Globus pallidus (tissue), 1 donor: ENCODE measurements at regions not wholly inside any gene's neighbourhood (a gene's known extent, or its start where the extent isn't known, plus 50 kb on each side); places are given as distances from the start of the nearest gene placed in this dataset.
"Not testable (repeated sequence)": the region's sequence is repeated elsewhere in the genome, so short reads cannot be mapped to it uniquely, and the experiment has no call there.

Experiments
- DNase-seq: peaks from one replicate; pipeline ENCODE4 v3.0.0-alpha.2; 2015; ENCODE audit warnings: low spot score

GRCh38 chr4:123600987-123601904 lies 204.7 kb downstream of the SPRY1 start:
- no peak for DNase-seq

DNA sequence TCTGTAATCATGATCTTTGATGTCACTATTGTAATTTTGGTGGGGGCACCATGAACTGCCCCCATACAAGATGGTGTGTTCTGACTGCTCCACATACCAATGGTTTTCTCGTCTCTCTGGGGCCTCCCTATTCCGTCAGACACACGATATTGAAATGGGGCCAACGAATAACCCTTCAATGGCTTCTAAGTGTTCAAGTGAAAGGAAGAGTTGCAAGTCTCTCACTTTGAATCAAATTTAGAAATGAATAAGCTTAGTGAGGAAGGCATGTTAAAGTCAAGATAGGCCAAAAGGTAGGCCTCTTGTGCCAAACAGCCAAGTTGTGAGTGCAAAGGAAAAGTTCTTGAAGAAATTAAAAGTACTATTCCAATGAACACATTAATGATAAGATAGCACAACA lies 205.4 kb downstream of the SPRY1 start:
- no peak for DNase-seq

DNA sequence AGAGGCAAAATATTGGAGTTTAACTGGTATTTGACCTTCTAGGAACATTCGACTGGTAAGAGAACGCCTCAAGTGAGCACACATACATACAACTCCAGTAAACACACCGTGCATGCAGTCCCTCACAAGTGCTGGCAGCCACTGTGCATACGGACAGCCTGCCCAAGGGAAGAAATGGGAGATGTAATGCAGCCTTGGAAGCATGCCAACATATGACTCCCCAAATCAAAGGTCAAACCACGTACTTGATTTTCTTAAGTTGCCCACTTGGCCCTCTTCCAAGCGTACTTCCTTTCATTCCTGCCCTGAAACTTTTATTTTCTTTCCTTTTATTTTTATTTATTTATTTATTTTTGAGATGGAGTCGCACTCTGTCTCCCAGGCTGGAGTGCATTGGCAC lies 206.6 kb downstream of the SPRY1 start:
- no peak for DNase-seq

- not testable (repeated sequence) for DNase-seq
These were observed 209.2 kb downstream of the SPRY1 start for GRCh38 chr4:123605797-123606196.

DNA sequence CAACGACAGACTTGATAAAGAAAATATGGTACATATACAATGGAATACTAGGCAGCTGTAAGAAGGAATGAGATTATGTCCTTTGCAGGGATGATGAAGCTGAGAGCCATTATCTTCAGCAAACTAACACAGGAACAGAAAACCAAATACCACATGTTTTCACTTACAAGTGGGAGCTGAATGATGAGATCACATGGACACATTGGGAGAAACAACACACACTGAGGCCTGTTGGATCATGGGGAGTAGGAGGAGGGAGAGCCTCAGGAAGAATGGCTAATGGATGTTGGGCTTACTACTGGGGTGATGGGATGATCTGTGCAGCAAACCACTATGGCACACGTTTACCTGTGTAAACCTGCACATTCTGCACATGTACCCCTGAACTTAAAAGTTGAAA lies 209.7 kb downstream of the SPRY1 start:
- DNase-seq = no peak

DNA sequence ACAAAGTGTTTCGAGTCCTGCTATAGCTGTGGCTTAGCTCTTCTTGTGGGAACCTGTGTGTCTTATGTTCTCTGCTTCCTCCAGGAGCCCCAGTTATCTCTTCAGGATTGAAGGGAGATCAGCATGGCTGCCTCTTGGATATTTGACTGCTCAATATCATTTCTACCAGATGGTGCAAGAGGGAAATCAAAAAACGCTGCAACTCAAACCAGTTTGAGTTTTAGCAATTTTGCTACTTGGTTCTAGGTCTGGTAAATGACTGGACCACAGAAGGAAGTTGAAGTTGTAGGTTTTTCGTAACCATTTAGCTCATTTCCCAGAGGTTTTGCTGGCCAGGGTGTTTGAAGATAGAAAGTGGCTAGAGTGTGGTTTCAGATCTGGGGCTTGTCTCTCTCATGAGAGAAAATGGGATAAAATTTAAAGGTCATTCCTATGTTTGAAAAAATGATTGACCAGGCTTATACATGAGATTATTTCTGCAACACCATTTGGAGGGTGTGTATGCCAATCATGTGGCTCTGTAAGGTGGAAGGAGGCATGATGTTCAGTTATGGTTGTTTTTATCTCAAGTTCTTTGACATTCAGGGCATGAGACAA lies 210.4 kb downstream of the SPRY1 start:
- peak; percentile 54 for DNase-seq

DNA sequence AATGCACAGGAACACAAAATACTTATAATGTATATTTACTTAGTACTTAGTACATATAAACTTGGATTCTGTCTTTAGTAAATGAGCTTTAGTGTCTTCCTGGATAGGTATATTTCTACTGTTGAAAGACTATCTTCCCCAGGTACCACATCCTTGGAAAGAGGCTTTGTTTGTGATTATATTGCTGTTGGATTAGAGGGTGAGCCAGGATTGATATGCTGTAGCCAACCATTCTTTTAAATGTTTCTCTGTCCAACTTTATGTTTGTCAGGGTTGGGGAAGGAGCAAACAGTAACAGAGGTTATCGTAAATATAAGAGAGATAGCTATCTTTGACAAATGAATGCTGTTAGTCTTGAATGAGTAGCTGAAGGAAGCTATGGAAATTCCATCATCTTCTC lies 213.2 kb downstream of the SPRY1 start:
- no peak for DNase-seq

DNA sequence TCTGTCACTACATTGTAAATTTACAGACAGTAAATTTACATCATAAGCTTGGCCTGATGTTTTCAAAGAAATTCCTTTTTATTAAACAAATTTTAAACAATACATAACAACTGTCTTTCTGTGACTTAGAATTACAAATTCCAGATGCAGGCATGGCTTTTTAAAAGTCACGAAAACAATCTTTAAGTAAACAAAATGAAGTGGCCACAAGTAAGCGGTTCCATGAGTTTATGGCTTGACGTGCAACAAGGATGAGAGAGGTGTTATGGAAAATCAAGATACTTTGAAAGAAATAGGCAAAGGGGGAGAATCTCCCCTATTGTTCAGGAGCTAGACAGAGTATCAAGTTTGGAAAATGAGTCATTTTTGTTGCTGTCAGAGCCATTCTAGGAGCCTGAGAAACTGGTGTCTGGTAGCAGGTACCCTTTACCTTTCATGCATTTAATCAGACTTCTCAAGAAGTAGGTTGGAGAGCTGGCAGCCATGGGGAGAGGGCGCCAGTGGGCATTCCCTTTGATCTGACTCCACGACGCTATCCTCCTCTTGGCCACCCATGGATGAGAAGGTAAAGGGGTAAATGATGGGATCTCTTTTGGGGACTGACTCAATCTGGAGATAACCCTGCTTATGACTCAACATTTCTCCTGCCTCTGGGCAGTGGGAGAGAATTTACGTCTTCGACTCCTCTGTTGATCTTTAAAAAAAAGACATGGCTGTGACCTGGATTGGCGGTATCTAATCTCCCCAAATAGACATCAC lies 217.2 kb downstream of the SPRY1 start:
- DNase-seq = no peak

GRCh38 chr4:123615901-123616300 lies 219.3 kb downstream of the SPRY1 start:
- DNase-seq = no peak

- peak; percentile 87 for DNase-seq
These were observed 220.4 kb downstream of the SPRY1 start for GRCh38 chr4:123616951-123617461.

GRCh38 chr4:123617791-123618190 lies 221.2 kb downstream of the SPRY1 start:
- DNase-seq = no peak

DNA sequence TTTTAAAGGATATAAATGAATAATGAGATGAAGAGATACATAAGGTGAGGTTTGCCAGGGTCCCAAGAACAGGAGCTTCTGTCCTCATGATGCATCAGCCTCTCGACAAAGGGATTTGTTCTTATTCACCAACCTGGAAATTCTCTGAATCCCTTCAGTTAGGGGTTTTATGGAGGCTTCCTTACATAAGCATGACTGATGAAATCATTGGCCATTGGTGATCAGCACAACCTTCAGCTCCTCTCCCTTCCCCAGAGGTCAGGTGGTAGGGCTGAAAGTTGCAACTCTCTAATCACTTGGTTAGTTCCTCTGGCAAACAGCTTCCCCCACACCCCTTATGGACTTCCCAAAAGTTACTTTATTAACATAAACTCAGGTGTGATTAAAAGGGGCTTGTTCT lies 222.0 kb downstream of the SPRY1 start:
- DNase-seq = no peak

DNA sequence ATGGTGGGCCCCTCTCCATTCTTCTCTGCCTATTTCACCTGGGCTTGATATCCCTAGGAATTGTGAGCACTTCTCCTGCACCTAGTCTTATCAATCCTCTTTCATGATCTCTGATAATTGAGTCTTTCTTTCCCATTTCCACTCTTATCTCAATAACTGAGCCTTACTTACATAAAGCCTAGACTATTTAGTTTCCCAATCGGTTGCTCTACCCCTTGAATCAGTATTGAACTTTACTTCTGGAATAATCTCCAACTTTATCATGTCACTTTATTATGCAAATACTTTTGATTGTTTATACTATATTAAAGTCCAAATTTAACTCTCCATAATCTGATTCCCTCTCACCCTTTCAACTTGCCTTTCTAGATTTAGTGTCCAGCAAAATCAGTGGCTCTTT lies 222.7 kb downstream of the SPRY1 start:
- no peak for DNase-seq

- no peak for DNase-seq
These were observed 223.3 kb downstream of the SPRY1 start for GRCh38 chr4:123619895-123620294.

DNA sequence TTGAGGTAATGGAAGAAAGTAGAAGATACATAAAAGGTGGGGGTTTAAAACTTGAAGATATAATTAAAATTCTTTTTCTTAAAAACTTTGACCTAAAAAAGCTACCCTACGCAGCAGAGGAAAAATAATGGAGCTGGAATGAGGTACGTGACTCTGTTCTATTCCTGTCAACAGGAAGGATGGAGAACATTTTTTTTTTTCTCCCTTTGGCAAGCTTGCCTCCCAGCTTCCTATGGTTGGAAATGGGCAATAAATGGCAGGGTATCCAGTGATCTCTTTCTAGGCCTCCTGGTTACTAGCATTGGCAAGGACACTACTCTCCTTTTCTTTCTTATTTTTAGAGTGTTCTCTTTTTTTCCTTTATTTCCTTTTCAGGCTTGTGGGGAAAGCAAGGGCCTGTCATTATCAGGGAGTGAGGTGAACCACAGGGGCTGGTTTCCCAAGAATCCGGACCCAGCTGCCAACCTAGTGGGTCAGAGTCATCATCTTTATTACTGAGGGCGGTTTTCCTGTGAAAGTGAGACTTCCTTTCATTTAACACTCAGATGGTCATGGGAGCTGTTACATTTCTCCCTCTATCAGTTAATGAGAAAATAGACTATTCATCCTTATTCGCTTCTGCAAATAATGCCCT lies 224.6 kb downstream of the SPRY1 start:
- DNase-seq = no peak

DNA sequence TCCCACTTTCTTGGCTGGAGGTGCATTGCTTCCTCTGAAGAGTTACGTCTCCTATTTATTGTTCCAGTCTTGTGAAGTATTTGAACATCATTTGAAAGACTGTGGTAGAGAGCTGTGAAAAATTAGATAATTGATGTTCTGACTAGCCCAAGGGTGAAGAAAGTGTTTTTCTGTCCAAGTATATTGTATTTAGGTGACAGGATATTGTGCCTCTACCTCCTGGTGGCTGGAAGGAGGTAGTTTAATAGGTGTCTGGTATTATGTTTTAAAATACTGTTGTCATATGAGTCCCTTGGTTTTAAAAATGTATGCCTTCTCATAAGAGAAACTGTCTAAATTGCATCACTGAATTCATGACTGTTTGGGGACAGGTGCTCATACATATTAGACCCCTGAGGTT lies 226.0 kb downstream of the SPRY1 start:
- no peak for DNase-seq

DNA sequence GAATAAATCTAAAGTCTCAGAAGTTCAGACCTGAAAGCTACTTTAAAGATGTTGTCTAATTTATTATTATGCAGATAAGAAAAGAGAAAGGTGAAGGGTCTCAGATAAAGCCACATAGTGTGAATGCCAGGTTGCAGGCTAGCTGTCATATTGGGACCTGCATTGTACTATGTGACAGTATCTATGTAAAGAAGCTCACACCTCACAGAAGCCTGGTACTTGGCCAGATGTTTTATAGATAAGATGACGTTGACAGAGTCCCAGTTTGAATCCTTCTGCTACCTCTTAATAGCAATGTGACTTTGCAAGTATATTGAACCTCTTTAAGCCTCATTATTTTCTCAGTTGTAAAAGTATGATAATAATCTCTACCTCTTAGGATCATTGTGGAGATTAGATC lies 227.0 kb downstream of the SPRY1 start:
- DNase-seq = no peak

GRCh38 chr4:123624959-123625358 lies 228.4 kb downstream of the SPRY1 start:
- DNase-seq = no peak

DNA sequence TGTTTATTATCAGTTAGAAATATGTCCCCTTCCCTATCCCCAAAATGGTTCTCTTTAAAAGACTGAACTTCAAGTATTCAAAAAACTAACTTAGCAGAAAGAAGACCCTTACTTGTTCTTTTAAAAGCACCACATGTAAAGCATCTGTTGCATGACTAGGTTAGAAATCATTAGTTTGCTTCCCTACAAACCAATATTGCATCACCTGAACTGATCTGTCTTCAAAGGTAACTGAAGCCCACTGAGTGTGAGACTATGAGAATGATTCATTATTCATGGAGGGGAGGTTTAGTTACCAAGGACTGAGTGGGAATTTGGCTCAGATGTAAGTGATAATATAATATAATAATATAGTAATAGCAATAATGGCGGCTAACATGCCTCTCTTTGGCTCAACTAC lies 231.7 kb downstream of the SPRY1 start:
- DNase-seq = no peak

GRCh38 chr4:123631786-123632692 lies 235.4 kb downstream of the SPRY1 start:
- DNase-seq = no peak

DNA sequence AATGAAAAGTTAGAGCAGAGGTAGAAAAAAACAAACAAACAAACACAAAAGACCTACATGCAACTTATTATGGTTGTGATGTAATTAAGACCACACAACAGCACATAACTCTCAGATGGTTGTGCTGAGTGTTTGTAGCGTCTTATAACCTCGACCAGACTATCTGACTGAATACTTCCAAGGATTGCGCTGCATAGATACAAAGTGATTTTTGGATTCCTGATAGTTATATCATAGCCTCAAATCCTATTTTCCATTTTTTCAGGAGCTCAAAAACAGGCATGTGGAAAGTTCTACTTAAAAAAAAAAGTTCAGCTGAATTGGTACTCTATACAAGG lies 236.1 kb downstream of the SPRY1 start:
- no peak for DNase-seq
